ENCODE measurements at regions not wholly inside any gene's neighbourhood (a gene's known extent, or its start where the extent isn't known, plus 50 kb on each side); places are given as distances from the start of the nearest gene placed in this dataset.

GRCh38 chr5:143585970-143586369 is 182.5 kb upstream of the NR3C1 start:
- Histone ChIP-seq H3K4me3 (replicated peaks; ENCODE audit: low read depth, low read length) (no peak overlapping the region), H3K27me3 (replicated peaks; ENCODE audit: control insufficient read depth, insufficient read depth, low read length) (no peaks in the 10 kb centered on the region), H3K36me3 (ENCODE audit: control insufficient read depth, insufficient read depth, low read length) (no peaks in the 10 kb centered on the region)
- no peak for TF ChIP-seq CTCF (IDR thresholded peaks at IDR 0.05; ENCODE audit: insufficient read depth, low read length, poor library complexity, severe bottlenecking)
- DNase-seq (ENCODE audit: extremely low read depth, insufficient read length) = no peak

GRCh38 chr5:143583409-143583808 is 179.9 kb upstream of the NR3C1 start:
- TF ChIP-seq CTCF (IDR thresholded peaks at IDR 0.05; ENCODE audit: insufficient read depth, low read length, poor library complexity, severe bottlenecking) = no peak
- Histone ChIP-seq H3K27me3 (replicated peaks; ENCODE audit: control insufficient read depth, insufficient read depth, low read length) (no peaks in the 10 kb centered on the region), H3K4me3 (replicated peaks; ENCODE audit: low read depth, low read length) (no peak overlapping the region), H3K36me3 (ENCODE audit: control insufficient read depth, insufficient read depth, low read length) (no peaks in the 10 kb centered on the region)
- DNase-seq (ENCODE audit: extremely low read depth, insufficient read length) = no peak

GRCh38 chr5:143582869-143583268 is 179.4 kb upstream of the NR3C1 start:
- Histone ChIP-seq H3K36me3 (ENCODE audit: control insufficient read depth, insufficient read depth, low read length) (no peaks in the 10 kb centered on the region), H3K4me3 (replicated peaks; ENCODE audit: low read depth, low read length) (no peak overlapping the region), H3K27me3 (replicated peaks; ENCODE audit: control insufficient read depth, insufficient read depth, low read length) (no peaks in the 10 kb centered on the region)
- no peak for DNase-seq (ENCODE audit: extremely low read depth, insufficient read length)
- TF ChIP-seq CTCF (IDR thresholded peaks at IDR 0.05; ENCODE audit: insufficient read depth, low read length, poor library complexity, severe bottlenecking) = no peak

GRCh38 chr5:143582176-143582575 is 178.7 kb upstream of the NR3C1 start:
- Histone ChIP-seq H3K27me3 (replicated peaks; ENCODE audit: control insufficient read depth, insufficient read depth, low read length) (no peaks in the 10 kb centered on the region), H3K4me3 (replicated peaks; ENCODE audit: low read depth, low read length) (no peak overlapping the region), H3K36me3 (ENCODE audit: control insufficient read depth, insufficient read depth, low read length) (no peaks in the 10 kb centered on the region)
- no peak for TF ChIP-seq CTCF (IDR thresholded peaks at IDR 0.05; ENCODE audit: insufficient read depth, low read length, poor library complexity, severe bottlenecking)
- no peak for DNase-seq (ENCODE audit: extremely low read depth, insufficient read length)

- TF ChIP-seq CTCF (IDR thresholded peaks at IDR 0.05; ENCODE audit: insufficient read depth, low read length, poor library complexity, severe bottlenecking) = no peak
- no peak for DNase-seq (ENCODE audit: extremely low read depth, insufficient read length)
- no peak overlapping the region for H3K4me3 ChIP-seq (replicated peaks; ENCODE audit: low read depth, low read length)
- no peaks in the 10 kb centered on the region for H3K36me3 ChIP-seq (ENCODE audit: control insufficient read depth, insufficient read depth, low read length)
- no peaks in the 10 kb centered on the region for H3K27me3 ChIP-seq (replicated peaks; ENCODE audit: control insufficient read depth, insufficient read depth, low read length)
Observed at GRCh38 chr5:143581649-143582048, 178.2 kb upstream of the NR3C1 start.

- Histone ChIP-seq H3K36me3 (ENCODE audit: control insufficient read depth, insufficient read depth, low read length) (no peaks in the 10 kb centered on the region), H3K4me3 (replicated peaks; ENCODE audit: low read depth, low read length) (no peak overlapping the region), H3K27me3 (replicated peaks; ENCODE audit: control insufficient read depth, insufficient read depth, low read length) (no peaks in the 10 kb centered on the region)
- TF ChIP-seq CTCF (IDR thresholded peaks at IDR 0.05; ENCODE audit: insufficient read depth, low read length, poor library complexity, severe bottlenecking) = no peak
- DNase-seq (ENCODE audit: extremely low read depth, insufficient read length) = no peak
Observed at GRCh38 chr5:143581147-143581546, 177.7 kb upstream of the NR3C1 start.
